IMR-90 (cell line): ENCODE measurements at regions not wholly inside any gene's neighbourhood (a gene's known extent, or its start where the extent isn't known, plus 50 kb on each side); places are given as distances from the start of the nearest gene placed in this dataset.

ENCODE experiments used
- ATAC-seq: fragments of 200-7000 bp; cut with Tn5 transposase; 2 replicates; pipeline ENCODE4 v1.9.1; 2020; ENCODE audit warnings: low read depth, mild to moderate bottlenecking, moderate library complexity
- BruUV-seq: library from RNA; stranded (reverse); fragments of 400-500 nt; replicated peaks from 2 replicates; lab custom pipeline; 2021; lab: Mats Ljungman, UMichigan
- CTCF ChIA-PET: fragments of 300-600 bp; formaldehyde crosslinking; extraction: SDS; loops from one replicate; lab custom pipeline; 2021; ENCODE audit warnings: antibody characterized with exemption; lab: Yijun Ruan, JAX
- POLR2A ChIA-PET: fragments of 300-600 bp; sonication (Branson Sonifier 250); formaldehyde crosslinking; loops from one replicate; lab custom pipeline; 2022; ENCODE audit warnings: antibody characterized with exemption; ENCODE audit not compliant: unreplicated experiment; lab: Charles Lee
- DNase-seq: peaks from one replicate; pipeline ENCODE4 v3.0.0; 2013
- H2AFZ ChIP-seq: replicated peaks from 2 replicates; pipeline ENCODE3; 2013; ENCODE audit warnings: low read length, mild to moderate bottlenecking; ENCODE audit not compliant: poor library complexity
- H2AK5ac ChIP-seq: 2 replicates; pipeline ENCODE4 v1.6.1; 2013; ENCODE audit warnings: low read depth, low read length, inconsistent platforms
- H2AK9ac ChIP-seq: replicated peaks from 2 replicates; pipeline ENCODE3; 2013; ENCODE audit warnings: mild to moderate bottlenecking, low read depth, low read length, moderate library complexity; ENCODE audit not compliant: poor library complexity
- H2BK120ac ChIP-seq: 2 replicates; pipeline ENCODE4 v1.6.1; 2013; ENCODE audit warnings: low read depth, low read length, inconsistent platforms
- H2BK15ac ChIP-seq: 3 replicates; pipeline ENCODE4 v1.6.1; 2013; ENCODE audit warnings: low read depth, low read length, inconsistent platforms
- H2BK20ac ChIP-seq: 2 replicates; pipeline ENCODE4 v1.6.1; 2013; ENCODE audit warnings: low read depth, mild to moderate bottlenecking, inconsistent platforms, low read length, moderate library complexity
- H2BK5ac ChIP-seq: 2 replicates; pipeline ENCODE4 v1.6.1; 2013; ENCODE audit warnings: mild to moderate bottlenecking, low read depth, low read length, inconsistent platforms; ENCODE audit not compliant: poor library complexity, severe bottlenecking
- H3K14ac ChIP-seq: replicated peaks from 2 replicates; pipeline ENCODE4 v1.6.1; 2013; ENCODE audit warnings: low read depth, low read length, inconsistent platforms
- H3K18ac ChIP-seq: 2 replicates; pipeline ENCODE4 v1.6.1; 2013; ENCODE audit warnings: low read depth, low read length, control low read depth
- H3K23ac ChIP-seq: 2 replicates; pipeline ENCODE4 v1.6.1; 2013; ENCODE audit warnings: low read depth, low read length, inconsistent platforms
- H3K27ac ChIP-seq: 2 replicates; pipeline ENCODE4 v1.5.1; 2013; ENCODE audit warnings: mild to moderate bottlenecking, control low read depth, low read length; ENCODE audit not compliant: insufficient read depth
- H3K27me3 ChIP-seq: 2 replicates; pipeline ENCODE4 v1.6.1; 2013; ENCODE audit warnings: low read length; ENCODE audit not compliant: control insufficient read depth, insufficient read depth
- H3K36me3 ChIP-seq: 2 replicates; pipeline ENCODE4 v1.6.1; 2013; ENCODE audit warnings: low read length, mixed read lengths; ENCODE audit not compliant: control insufficient read depth, insufficient read depth
- H3K4ac ChIP-seq: 2 replicates; pipeline ENCODE4 v1.6.1; 2013; ENCODE audit warnings: low read depth, low read length, inconsistent platforms
- H3K4me1 ChIP-seq: 2 replicates; pipeline ENCODE4 v1.6.1; 2013; ENCODE audit warnings: low read length, mixed read lengths; ENCODE audit not compliant: control insufficient read depth, insufficient read depth
- H3K4me2 ChIP-seq: 2 replicates; pipeline ENCODE4 v1.6.1; 2013; ENCODE audit warnings: low read depth, mild to moderate bottlenecking, control low read depth, low read length, moderate library complexity
- H3K4me3 ChIP-seq: 2 replicates; pipeline ENCODE4 v1.5.1; 2013; ENCODE audit warnings: low read depth, mild to moderate bottlenecking, control low read depth, low read length, moderate library complexity; ENCODE audit not compliant: insufficient read depth
- H3K56ac ChIP-seq: 2 replicates; pipeline ENCODE4 v1.6.1; 2013; ENCODE audit warnings: low read length, inconsistent platforms; ENCODE audit not compliant: insufficient read depth; ENCODE audit errors: extremely low read depth
- H3K79me1 ChIP-seq, 2 experiments: 2 replicates each; pipeline ENCODE4 v1.6.1; 2013; ENCODE audit warnings: low read length in 2 of 2, inconsistent platforms in 1 of 2, low read depth in 1 of 2
- H3K9ac ChIP-seq: 2 replicates; pipeline ENCODE4 v1.6.1; 2013; ENCODE audit warnings: low read depth, low read length, control low read depth
- H3K9me1 ChIP-seq: 2 replicates; pipeline ENCODE4 v1.6.1; 2013; ENCODE audit warnings: low read length, inconsistent platforms; ENCODE audit not compliant: insufficient read depth
- H3K9me3 ChIP-seq: 2 replicates; pipeline ENCODE4 v1.6.1; 2013; ENCODE audit warnings: low read length; ENCODE audit not compliant: control insufficient read depth, insufficient read depth
- H4K20me1 ChIP-seq: 2 replicates; pipeline ENCODE4 v1.6.1; 2013; ENCODE audit warnings: low read length, inconsistent platforms; ENCODE audit not compliant: insufficient read depth
- H4K5ac ChIP-seq: 2 replicates; pipeline ENCODE4 v1.6.1; 2013; ENCODE audit warnings: mild to moderate bottlenecking, low read depth, low read length, control low read depth
- H4K8ac ChIP-seq, 2 experiments: 2 replicates each; pipeline ENCODE4 v1.6.1; 2013; ENCODE audit warnings: low read depth in 2 of 2, low read length in 2 of 2, control low read depth in 1 of 2, inconsistent platforms in 1 of 2
- H4K91ac ChIP-seq: 2 replicates; pipeline ENCODE4 v1.6.1; 2013; ENCODE audit warnings: low read depth, low read length, inconsistent platforms; ENCODE audit not compliant: insufficient read depth
- BHLHE40 ChIP-seq: fragments of 150-350 bp; IDR thresholded peaks from 2 replicates; pipeline ENCODE4 v1.6.1; 2016; ENCODE audit warnings: mild to moderate bottlenecking, low read depth, low read length
- CEBPB ChIP-seq: IDR thresholded peaks from 2 replicates; pipeline ENCODE4 v1.6.1; 2012; ENCODE audit warnings: low read depth, low read length, improper control_type of control experiment
- CHD1 ChIP-seq: IDR thresholded peaks from 2 replicates; pipeline ENCODE4 v1.6.1; 2012; ENCODE audit warnings: low read depth, low read length, improper control_type of control experiment
- ELK1 ChIP-seq: fragments of 150-350 bp; IDR thresholded peaks from 2 replicates; pipeline ENCODE4 v1.6.1; 2016; ENCODE audit warnings: low read depth, mild to moderate bottlenecking, low read length, moderate library complexity, borderline replicate concordance
- MAFK ChIP-seq: IDR thresholded peaks from 2 replicates; pipeline ENCODE4 v1.6.1; 2012; ENCODE audit warnings: low read depth, low read length, improper control_type of control experiment
- MXI1 ChIP-seq: IDR thresholded peaks from 2 replicates; pipeline ENCODE4 v1.6.1; 2012; ENCODE audit warnings: low read depth, mild to moderate bottlenecking, low read length, moderate library complexity, borderline replicate concordance
- NFE2L2 ChIP-seq: fragments of 150-350 bp; IDR thresholded peaks from 2 replicates; pipeline ENCODE4 v1.6.1; 2016; ENCODE audit warnings: low read depth, mild to moderate bottlenecking, low read length
- RAD21 ChIP-seq: IDR thresholded peaks from 2 replicates; pipeline ENCODE4 v1.6.1; 2012; ENCODE audit warnings: low read length, improper control_type of control experiment
- RFX5 ChIP-seq: IDR thresholded peaks from 2 replicates; pipeline ENCODE4 v1.8.0; 2012; ENCODE audit warnings: low read depth, mild to moderate bottlenecking, low read length, moderate library complexity
- SMC3 ChIP-seq: fragments of 150-350 bp; IDR thresholded peaks from 2 replicates; pipeline ENCODE4 v1.6.1; 2016; ENCODE audit warnings: low read depth, mild to moderate bottlenecking, antibody characterized with exemption, low read length, moderate library complexity
- WGBS, 2 experiments: methylation state at CpG; one replicate each; pipeline versions ENCODE4 v1.1.5 to v1.1.7; 2013; ENCODE audit warnings: missing lambda C conversion rate in 2 of 2; ENCODE audit not compliant: insufficient read length in 1 of 2; ENCODE audit errors: extremely low coverage in 2 of 2; 5-methylcytosine and 5-hydroxymethylcytosine counted together
- dilution Hi-C: fragments of 300-500 bp; cut with HindIII; formaldehyde crosslinking; loops from one replicate; pipeline ENCODE4 v1.14.3; 2018; ENCODE audit warnings: low sequenced_read_pairs; ENCODE audit not compliant: unreplicated experiment
- in situ Hi-C: fragments of 300-500 bp; cut with MboI; formaldehyde crosslinking; loops from 3 replicates; pipeline ENCODE4 v1.14.3; 2019; ENCODE audit warnings: low sequenced_read_pairs, inconsistent platforms, mixed read lengths
- intact Hi-C: fragments of 100-400 bp; cut with micrococcal nuclease; formaldehyde crosslinking; loops from 2 replicates; pipeline ENCODE4 v1.10.0; 2022
- TF ChIP-seq, protein P1 (sequence below): fragments of 150-350 bp; IDR thresholded peaks from 2 replicates; pipeline ENCODE4 v1.6.1; 2017; ENCODE audit warnings: mild to moderate bottlenecking, antibody characterized with exemption, low read length, low read depth
- TF ChIP-seq, protein P2 (sequence below): conservative IDR thresholded peaks from 2 replicates; pipeline ENCODE4 v1.5.1; 2012; ENCODE audit warnings: mild to moderate bottlenecking, low read depth, low read length, improper control_type of control experiment

DNA sequence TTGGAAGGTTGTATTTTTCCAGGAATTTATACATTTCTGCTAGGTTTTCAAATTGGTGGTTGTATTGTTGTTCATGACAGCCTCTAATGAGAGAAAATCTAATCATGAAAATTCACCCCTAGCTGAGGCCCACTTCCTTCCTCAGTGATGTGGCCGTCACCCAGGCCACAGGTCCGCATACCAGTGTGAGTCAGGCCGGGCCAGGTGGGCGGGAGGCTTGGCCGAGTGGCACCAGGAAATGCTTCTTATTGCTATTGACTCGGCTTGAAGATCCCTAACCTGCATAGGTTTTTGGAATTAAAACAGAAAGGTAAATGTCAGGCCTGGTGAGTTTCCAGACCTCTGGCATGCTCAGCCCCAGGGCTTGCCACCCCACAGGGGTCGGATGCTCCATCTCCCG lies 88.7 kb downstream of the SCGB2B2 start:
- intact Hi-C loops = no loop called here
- TF ChIP-seq MAFK (no peak), MXI1 (no peak), CHD1 (no peak), ELK1 (no peak), NFE2L2 (no peak), RFX5 (no peak), BHLHE40 (no peak), CEBPB (no peak), RAD21 (no peak), SMC3 (no peak)
- TF ChIP-seq, protein P1, sequence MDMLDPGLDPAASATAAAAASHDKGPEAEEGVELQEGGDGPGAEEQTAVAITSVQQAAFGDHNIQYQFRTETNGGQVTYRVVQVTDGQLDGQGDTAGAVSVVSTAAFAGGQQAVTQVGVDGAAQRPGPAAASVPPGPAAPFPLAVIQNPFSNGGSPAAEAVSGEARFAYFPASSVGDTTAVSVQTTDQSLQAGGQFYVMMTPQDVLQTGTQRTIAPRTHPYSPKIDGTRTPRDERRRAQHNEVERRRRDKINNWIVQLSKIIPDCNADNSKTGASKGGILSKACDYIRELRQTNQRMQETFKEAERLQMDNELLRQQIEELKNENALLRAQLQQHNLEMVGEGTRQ = no peak
- TF ChIP-seq, protein P2, sequence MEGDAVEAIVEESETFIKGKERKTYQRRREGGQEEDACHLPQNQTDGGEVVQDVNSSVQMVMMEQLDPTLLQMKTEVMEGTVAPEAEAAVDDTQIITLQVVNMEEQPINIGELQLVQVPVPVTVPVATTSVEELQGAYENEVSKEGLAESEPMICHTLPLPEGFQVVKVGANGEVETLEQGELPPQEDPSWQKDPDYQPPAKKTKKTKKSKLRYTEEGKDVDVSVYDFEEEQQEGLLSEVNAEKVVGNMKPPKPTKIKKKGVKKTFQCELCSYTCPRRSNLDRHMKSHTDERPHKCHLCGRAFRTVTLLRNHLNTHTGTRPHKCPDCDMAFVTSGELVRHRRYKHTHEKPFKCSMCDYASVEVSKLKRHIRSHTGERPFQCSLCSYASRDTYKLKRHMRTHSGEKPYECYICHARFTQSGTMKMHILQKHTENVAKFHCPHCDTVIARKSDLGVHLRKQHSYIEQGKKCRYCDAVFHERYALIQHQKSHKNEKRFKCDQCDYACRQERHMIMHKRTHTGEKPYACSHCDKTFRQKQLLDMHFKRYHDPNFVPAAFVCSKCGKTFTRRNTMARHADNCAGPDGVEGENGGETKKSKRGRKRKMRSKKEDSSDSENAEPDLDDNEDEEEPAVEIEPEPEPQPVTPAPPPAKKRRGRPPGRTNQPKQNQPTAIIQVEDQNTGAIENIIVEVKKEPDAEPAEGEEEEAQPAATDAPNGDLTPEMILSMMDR = no peak
- no peak overlapping the region for H2AK9ac ChIP-seq
- no peak for ATAC-seq
- H4K91ac ChIP-seq = no peak overlapping the region
- no peak overlapping the region for H3K4me2 ChIP-seq
- no peak overlapping the region for H2BK5ac ChIP-seq
- no peak overlapping the region for H3K4me3 ChIP-seq
- no peak overlapping the region for H3K4ac ChIP-seq
- H2AFZ ChIP-seq = no peak overlapping the region
- no peak overlapping the region for H3K56ac ChIP-seq
- H3K14ac ChIP-seq = no peak overlapping the region
- no peak overlapping the region for H3K23ac ChIP-seq
- no peaks in the 10 kb centered on the region for H3K4me1 ChIP-seq
- H3K27me3 ChIP-seq = no peaks in the 10 kb centered on the region
- dilution Hi-C loops = no loop called here
- WGBS, 2 experiments = 75% methylated on average over 2 of the region's 8 CpGs; no CpG with 5 or more reads in 1 of the 2 experiments
- no peak overlapping the region for H2BK15ac ChIP-seq
- in situ Hi-C loops = no loop called here
- CTCF ChIA-PET = no interaction called here
- no peaks in the 10 kb centered on the region for H3K36me3 ChIP-seq
- POLR2A ChIA-PET = no interaction called here
- no peak overlapping the region for H3K9ac ChIP-seq
- H3K27ac ChIP-seq = no peak overlapping the region
- no TSS peak for BruUV-seq
- DNase-seq = no peak
- H2BK120ac ChIP-seq = no peak overlapping the region
- H4K20me1 ChIP-seq = no peaks in the 10 kb centered on the region
- H3K9me3 ChIP-seq = peaks cover 2% of the 10 kb centered on the region; the same call in 1 of the 2 replicates
- no peaks in the 10 kb centered on the region for H3K9me1 ChIP-seq
- H4K8ac ChIP-seq = no peak overlapping the region
- no peak overlapping the region for H2BK20ac ChIP-seq
- H4K5ac ChIP-seq = no peak overlapping the region
- H2AK5ac ChIP-seq = no peak overlapping the region
- no peaks in the 10 kb centered on the region for H3K79me1 ChIP-seq
- no peak overlapping the region for H3K18ac ChIP-seq
